SK-N-SH treated with all-trans-retinoic acid at 6 μM for 48 hours (cell line): ENCODE measurements at regions not wholly inside any gene's neighbourhood (a gene's known extent, or its start where the extent isn't known, plus 50 kb on each side); places are given as distances from the start of the nearest gene placed in this dataset.
A peak's percentile ranks its signal among the peaks of the same experiment; 100 is the strongest.
"Not testable (repeated sequence)": the region's sequence is repeated elsewhere in the genome, so short reads cannot be mapped to it uniquely, and the experiment has no call there.

Experiments
- ATAC-seq: fragments of 200-7000 bp; cut with Tn5 transposase; 3 replicates; pipeline ENCODE4 v1.9.1; 2020; ENCODE audit warnings: mild to moderate bottlenecking, moderate library complexity
- BACH2 ChIP-seq: fragments of 250-450 bp; sonication (Bioruptor Pico); IDR thresholded peaks from 2 replicates; pipeline ENCODE4 v1.9.0; 2021; ENCODE audit warnings: mild to moderate bottlenecking, borderline replicate concordance
- ESRRG ChIP-seq: fragments of 250-450 bp; sonication (Bioruptor Pico); IDR thresholded peaks from 2 replicates; pipeline ENCODE4 v1.6.1; 2021; ENCODE audit warnings: mild to moderate bottlenecking
- GLIS3 ChIP-seq: fragments of 250-450 bp; sonication (Bioruptor Pico); IDR thresholded peaks from 2 replicates; pipeline ENCODE4 v1.5.0; 2020; ENCODE audit warnings: mild to moderate bottlenecking, moderate library complexity
- ISL1 ChIP-seq: fragments of 250-450 bp; sonication (Bioruptor Pico); IDR thresholded peaks from 2 replicates; pipeline ENCODE4 v2.1.2; 2022; ENCODE audit warnings: mild to moderate bottlenecking, moderate library complexity
- OSR1 ChIP-seq: fragments of 250-450 bp; sonication (Bioruptor Pico); IDR thresholded peaks from 2 replicates; pipeline ENCODE4 v1.8.0; 2022; ENCODE audit warnings: moderate library complexity, mild to moderate bottlenecking, inconsistent platforms
- PPARA ChIP-seq: fragments of 250-450 bp; sonication (Bioruptor Pico); IDR thresholded peaks from 2 replicates; pipeline ENCODE4 v1.5.0; 2020; ENCODE audit warnings: mild to moderate bottlenecking, borderline replicate concordance
- RARB ChIP-seq: fragments of 250-450 bp; sonication (Bioruptor Pico); IDR thresholded peaks from 2 replicates; pipeline ENCODE4 v1.8.0; 2021; ENCODE audit warnings: mild to moderate bottlenecking, moderate library complexity
- SNAI2 ChIP-seq: fragments of 250-450 bp; sonication (Bioruptor Pico); IDR thresholded peaks from 2 replicates; pipeline ENCODE4 v1.5.0; 2020; ENCODE audit warnings: mild to moderate bottlenecking, moderate library complexity
- TCF4 ChIP-seq: fragments of 250-450 bp; sonication (Bioruptor Pico); IDR thresholded peaks from 2 replicates; pipeline ENCODE4 v1.8.0; 2021; ENCODE audit warnings: mild to moderate bottlenecking, moderate library complexity, borderline replicate concordance
- ZC3H10 ChIP-seq: fragments of 250-450 bp; sonication (Bioruptor Pico); IDR thresholded peaks from 2 replicates; pipeline ENCODE4 v1.5.1; 2021; ENCODE audit warnings: mild to moderate bottlenecking, moderate library complexity
- ZFP3 ChIP-seq: fragments of 250-450 bp; sonication (Bioruptor Pico); IDR thresholded peaks from 2 replicates; pipeline ENCODE4 v1.5.0; 2020; ENCODE audit warnings: mild to moderate bottlenecking, moderate library complexity
- ZFP30 ChIP-seq: fragments of 450-650 bp; formaldehyde crosslinking; IDR thresholded peaks from 2 replicates; pipeline ENCODE4 v1.5.0; 2022; ENCODE audit warnings: mild to moderate bottlenecking, moderate library complexity
- ZNF565 ChIP-seq: fragments of 450-650 bp; formaldehyde crosslinking; conservative IDR thresholded peaks from 2 replicates; pipeline ENCODE4 v1.5.0; 2020; ENCODE audit warnings: low read depth, mild to moderate bottlenecking, moderate library complexity
- TF ChIP-seq, protein P1 (sequence below): fragments of 250-450 bp; sonication (Bioruptor Pico); IDR thresholded peaks from 2 replicates; pipeline ENCODE4 v1.5.1; 2021; ENCODE audit warnings: mild to moderate bottlenecking, moderate library complexity
- TF ChIP-seq, protein P2 (sequence below): fragments of 250-450 bp; sonication (Bioruptor Pico); IDR thresholded peaks from 2 replicates; pipeline ENCODE4 v1.8.0; 2020; ENCODE audit warnings: mild to moderate bottlenecking, moderate library complexity, borderline replicate concordance
- TF ChIP-seq, protein P3 (sequence below): fragments of 250-450 bp; sonication (Bioruptor Pico); IDR thresholded peaks from 2 replicates; pipeline ENCODE4 v1.8.0; 2021; ENCODE audit warnings: low read depth, mild to moderate bottlenecking, moderate library complexity, borderline replicate concordance
- TF ChIP-seq, protein P4 (sequence below): fragments of 250-450 bp; sonication (Bioruptor Pico); IDR thresholded peaks from 2 replicates; pipeline ENCODE4 v1.5.1; 2020; ENCODE audit warnings: low read depth, mild to moderate bottlenecking, moderate library complexity
- TF ChIP-seq, protein P5 (sequence below): fragments of 250-450 bp; sonication (Bioruptor Pico); IDR thresholded peaks from 2 replicates; pipeline ENCODE4 v1.5.0; 2020; ENCODE audit warnings: mild to moderate bottlenecking, moderate library complexity

DNA sequence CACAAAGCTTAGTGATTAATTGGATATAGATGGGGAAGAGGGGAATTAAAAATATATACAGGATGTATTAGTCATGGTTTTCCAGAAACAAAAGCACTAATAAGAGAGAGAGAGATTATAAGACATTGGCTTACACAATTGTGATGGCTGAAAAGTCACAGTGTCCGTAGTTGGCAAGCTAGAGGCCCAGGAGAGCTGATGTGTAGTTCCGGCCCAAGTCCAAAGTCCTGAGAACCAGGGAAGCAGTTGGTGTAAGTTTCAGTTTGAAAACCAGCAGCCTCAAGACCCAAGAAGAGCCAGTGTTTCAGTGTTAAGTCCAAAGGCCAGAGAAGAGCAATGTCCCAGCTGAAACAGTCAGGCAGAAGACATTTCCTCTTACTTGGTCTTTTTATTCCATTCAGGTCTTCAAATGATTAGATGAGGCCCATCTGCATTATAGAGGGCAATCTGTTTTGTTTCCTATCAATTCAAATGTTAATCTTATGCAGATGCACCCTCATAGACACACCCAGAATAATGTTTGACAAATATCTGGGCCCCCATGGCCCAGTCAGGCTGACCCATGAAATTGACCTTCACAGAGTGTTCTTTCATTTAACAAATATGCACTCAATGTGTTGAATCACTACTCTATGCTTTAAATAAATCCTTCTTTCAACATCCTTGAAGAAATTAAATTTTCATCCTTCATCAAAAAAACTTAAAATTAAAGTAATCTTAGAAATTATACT lies 67.2 kb upstream of the DIO2 start:
- no peak for TF ChIP-seq BACH2 (CRISPR knock-in tag)
- TF ChIP-seq, protein P1, sequence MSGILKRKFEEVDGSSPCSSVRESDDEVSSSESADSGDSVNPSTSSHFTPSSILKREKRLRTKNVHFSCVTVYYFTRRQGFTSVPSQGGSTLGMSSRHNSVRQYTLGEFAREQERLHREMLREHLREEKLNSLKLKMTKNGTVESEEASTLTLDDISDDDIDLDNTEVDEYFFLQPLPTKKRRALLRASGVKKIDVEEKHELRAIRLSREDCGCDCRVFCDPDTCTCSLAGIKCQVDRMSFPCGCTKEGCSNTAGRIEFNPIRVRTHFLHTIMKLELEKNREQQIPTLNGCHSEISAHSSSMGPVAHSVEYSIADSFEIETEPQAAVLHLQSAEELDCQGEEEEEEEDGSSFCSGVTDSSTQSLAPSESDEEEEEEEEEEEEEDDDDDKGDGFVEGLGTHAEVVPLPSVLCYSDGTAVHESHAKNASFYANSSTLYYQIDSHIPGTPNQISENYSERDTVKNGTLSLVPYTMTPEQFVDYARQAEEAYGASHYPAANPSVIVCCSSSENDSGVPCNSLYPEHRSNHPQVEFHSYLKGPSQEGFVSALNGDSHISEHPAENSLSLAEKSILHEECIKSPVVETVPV (CRISPR knock-in tag) = no peak
- no peak for TF ChIP-seq ISL1 (CRISPR knock-in tag)
- ATAC-seq = no peak

DNA sequence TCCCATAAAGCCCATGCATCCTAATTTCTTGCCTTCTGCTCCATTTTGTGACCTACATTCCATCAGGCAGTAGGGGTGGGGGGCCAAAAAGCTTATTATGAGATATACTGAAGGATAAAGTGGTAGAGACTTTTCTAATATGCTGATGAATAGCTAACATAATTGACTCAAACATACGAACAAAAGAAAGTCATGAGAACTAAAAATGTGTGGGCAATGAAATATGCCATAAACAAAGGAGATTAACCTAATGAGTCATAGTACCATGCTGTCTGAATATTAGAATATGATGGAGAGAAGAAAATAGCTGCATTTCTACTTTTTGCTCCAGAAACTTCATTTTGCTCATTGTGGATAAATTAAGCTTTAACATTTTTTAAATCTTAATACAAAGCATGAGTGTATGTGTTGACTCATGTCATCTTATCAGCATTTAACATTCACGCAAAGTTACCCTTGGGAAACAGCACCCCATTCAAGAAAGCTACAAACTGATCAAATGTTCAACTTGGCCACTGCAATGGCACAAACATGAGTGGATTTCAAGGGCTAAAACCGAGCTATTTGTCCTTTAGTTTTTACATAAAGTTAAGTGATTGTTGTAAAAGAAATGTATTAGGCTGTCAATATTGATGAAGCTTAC lies 64.0 kb upstream of the DIO2 start:
- TF ChIP-seq ESRRG (CRISPR knock-in tag) (no peak), ISL1 (CRISPR knock-in tag) (peak; percentile 87), TCF4 (CRISPR knock-in tag) (no peak), PPARA (CRISPR knock-in tag) (no peak), RARB (CRISPR knock-in tag) (no peak), GLIS3 (CRISPR knock-in tag) (no peak), BACH2 (CRISPR knock-in tag) (no peak)
- TF ChIP-seq, protein P2, sequence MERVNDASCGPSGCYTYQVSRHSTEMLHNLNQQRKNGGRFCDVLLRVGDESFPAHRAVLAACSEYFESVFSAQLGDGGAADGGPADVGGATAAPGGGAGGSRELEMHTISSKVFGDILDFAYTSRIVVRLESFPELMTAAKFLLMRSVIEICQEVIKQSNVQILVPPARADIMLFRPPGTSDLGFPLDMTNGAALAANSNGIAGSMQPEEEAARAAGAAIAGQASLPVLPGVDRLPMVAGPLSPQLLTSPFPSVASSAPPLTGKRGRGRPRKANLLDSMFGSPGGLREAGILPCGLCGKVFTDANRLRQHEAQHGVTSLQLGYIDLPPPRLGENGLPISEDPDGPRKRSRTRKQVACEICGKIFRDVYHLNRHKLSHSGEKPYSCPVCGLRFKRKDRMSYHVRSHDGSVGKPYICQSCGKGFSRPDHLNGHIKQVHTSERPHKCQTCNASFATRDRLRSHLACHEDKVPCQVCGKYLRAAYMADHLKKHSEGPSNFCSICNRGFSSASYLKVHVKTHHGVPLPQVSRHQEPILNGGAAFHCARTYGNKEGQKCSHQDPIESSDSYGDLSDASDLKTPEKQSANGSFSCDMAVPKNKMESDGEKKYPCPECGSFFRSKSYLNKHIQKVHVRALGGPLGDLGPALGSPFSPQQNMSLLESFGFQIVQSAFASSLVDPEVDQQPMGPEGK (CRISPR knock-in tag) = peak; percentile 98
- TF ChIP-seq, protein P3, sequence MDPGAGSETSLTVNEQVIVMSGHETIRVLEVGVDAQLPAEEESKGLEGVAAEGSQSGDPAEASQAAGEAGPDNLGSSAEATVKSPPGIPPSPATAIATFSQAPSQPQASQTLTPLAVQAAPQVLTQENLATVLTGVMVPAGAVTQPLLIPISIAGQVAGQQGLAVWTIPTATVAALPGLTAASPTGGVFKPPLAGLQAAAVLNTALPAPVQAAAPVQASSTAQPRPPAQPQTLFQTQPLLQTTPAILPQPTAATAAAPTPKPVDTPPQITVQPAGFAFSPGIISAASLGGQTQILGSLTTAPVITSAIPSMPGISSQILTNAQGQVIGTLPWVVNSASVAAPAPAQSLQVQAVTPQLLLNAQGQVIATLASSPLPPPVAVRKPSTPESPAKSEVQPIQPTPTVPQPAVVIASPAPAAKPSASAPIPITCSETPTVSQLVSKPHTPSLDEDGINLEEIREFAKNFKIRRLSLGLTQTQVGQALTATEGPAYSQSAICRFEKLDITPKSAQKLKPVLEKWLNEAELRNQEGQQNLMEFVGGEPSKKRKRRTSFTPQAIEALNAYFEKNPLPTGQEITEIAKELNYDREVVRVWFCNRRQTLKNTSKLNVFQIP (CRISPR knock-in tag) = no peak; the same call in 1 of the 2 replicates
- peak; percentile 82 for ATAC-seq

DNA sequence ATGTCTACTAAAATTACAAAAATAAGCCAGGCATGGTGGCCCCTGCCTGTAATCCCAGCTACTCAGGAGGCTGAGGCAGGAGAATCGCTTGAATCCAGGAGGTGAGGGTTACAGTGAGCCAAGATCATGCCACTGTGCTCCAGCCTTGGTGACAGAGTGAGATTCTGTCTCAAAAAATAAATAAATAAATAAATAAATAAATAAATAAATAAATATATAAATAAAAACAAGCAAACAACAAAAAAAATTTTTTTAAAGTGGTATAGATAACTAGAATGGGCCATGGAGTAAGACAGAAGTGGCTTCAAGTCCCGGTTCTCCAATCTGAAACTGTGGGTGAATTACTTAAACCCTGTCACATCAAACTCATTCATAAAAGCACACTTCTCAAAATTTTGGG lies 63.0 kb upstream of the DIO2 start:
- ATAC-seq = not testable (repeated sequence)

DNA sequence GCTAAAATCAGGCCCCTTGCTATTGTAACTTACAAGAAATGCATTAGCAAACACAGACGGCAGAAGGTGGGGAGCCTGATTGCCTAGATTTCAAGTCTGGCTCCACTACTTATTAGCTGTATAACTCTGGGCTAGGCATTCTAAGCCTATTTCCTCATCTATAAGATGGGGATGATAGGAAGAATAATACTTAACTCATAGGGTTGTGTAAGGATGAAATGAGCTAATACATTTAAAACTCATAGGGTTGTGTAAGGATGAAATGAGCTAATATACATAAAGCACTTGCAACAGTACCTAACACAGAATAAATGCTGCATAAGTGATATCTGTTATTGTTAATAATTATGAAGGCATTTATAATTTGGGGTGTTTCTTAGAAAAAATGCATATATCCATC lies 60.1 kb upstream of the DIO2 start:
- no peak for ATAC-seq

More for the DNA sequence above, 60.1 kb upstream of the DIO2 start:
- no peak for TF ChIP-seq ESRRG (CRISPR knock-in tag)
- no peak for TF ChIP-seq ISL1 (CRISPR knock-in tag)
- TF ChIP-seq BACH2 (CRISPR knock-in tag) = no peak
- no peak for TF ChIP-seq ZFP30 (CRISPR knock-in tag)
- TF ChIP-seq, protein P4, sequence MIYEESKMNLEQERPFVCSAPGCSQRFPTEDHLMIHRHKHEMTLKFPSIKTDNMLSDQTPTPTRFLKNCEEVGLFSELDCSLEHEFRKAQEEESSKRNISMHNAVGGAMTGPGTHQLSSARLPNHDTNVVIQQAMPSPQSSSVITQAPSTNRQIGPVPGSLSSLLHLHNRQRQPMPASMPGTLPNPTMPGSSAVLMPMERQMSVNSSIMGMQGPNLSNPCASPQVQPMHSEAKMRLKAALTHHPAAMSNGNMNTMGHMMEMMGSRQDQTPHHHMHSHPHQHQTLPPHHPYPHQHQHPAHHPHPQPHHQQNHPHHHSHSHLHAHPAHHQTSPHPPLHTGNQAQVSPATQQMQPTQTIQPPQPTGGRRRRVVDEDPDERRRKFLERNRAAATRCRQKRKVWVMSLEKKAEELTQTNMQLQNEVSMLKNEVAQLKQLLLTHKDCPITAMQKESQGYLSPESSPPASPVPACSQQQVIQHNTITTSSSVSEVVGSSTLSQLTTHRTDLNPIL (CRISPR knock-in tag) = no peak
- no peak for TF ChIP-seq PPARA (CRISPR knock-in tag)
- no peak for TF ChIP-seq OSR1 (CRISPR knock-in tag)
- TF ChIP-seq ZFP3 (CRISPR knock-in tag) = no peak
- no peak for TF ChIP-seq ZC3H10
- TF ChIP-seq SNAI2 (CRISPR knock-in tag) = no peak
- TF ChIP-seq ZNF565 (CRISPR knock-in tag) = no peak
- TF ChIP-seq GLIS3 (CRISPR knock-in tag) = no peak
- TF ChIP-seq, protein P5, sequence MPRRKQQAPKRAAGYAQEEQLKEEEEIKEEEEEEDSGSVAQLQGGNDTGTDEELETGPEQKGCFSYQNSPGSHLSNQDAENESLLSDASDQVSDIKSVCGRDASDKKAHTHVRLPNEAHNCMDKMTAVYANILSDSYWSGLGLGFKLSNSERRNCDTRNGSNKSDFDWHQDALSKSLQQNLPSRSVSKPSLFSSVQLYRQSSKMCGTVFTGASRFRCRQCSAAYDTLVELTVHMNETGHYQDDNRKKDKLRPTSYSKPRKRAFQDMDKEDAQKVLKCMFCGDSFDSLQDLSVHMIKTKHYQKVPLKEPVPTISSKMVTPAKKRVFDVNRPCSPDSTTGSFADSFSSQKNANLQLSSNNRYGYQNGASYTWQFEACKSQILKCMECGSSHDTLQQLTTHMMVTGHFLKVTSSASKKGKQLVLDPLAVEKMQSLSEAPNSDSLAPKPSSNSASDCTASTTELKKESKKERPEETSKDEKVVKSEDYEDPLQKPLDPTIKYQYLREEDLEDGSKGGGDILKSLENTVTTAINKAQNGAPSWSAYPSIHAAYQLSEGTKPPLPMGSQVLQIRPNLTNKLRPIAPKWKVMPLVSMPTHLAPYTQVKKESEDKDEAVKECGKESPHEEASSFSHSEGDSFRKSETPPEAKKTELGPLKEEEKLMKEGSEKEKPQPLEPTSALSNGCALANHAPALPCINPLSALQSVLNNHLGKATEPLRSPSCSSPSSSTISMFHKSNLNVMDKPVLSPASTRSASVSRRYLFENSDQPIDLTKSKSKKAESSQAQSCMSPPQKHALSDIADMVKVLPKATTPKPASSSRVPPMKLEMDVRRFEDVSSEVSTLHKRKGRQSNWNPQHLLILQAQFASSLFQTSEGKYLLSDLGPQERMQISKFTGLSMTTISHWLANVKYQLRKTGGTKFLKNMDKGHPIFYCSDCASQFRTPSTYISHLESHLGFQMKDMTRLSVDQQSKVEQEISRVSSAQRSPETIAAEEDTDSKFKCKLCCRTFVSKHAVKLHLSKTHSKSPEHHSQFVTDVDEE (CRISPR knock-in tag) = no peak
- TF ChIP-seq, protein P2 (CRISPR knock-in tag) = no peak
- TF ChIP-seq, protein P1 (CRISPR knock-in tag) = no peak
